A549 (cell line): ENCODE measurements at regions not wholly inside any gene's neighbourhood (a gene's known extent, or its start where the extent isn't known, plus 50 kb on each side); places are given as distances from the start of the nearest gene placed in this dataset.

Experiments
- ATAC-seq, 2 experiments: fragments of 200-7000 bp in 1 of 2; fragments of >200 bp in 1 of 2; cut with Nextera tagmentation in 1 of 2; cut with Tn5 transposase in 1 of 2; 3 replicates each; pipeline versions ENCODE4 v1.8.0 to v1.9.1; 2018 to 2020; ENCODE audit warnings: mild to moderate bottlenecking in 1 of 2, moderate library complexity in 1 of 2
- CTCF ChIA-PET: fragments of 300-600 bp; sonication (Branson Sonifier 250); formaldehyde crosslinking; extraction: SDS; loops from one replicate; lab custom pipeline; 2021; ENCODE audit warnings: antibody characterized with exemption, inconsistent platforms; lab: Yijun Ruan, JAX
- POLR2A ChIA-PET: fragments of 350-600 bp; formaldehyde crosslinking; extraction: SDS; loops from one replicate; lab custom pipeline; 2021; ENCODE audit warnings: antibody characterized with exemption, inconsistent platforms; lab: Yijun Ruan, JAX
- DNase-seq, 2 experiments: peaks; one replicate each; pipeline versions ENCODE4 v3.0.0 to v3.0.0-alpha.2; 2011 to 2016; ENCODE audit warnings: low read depth in 1 of 2, low spot score in 1 of 2
- FAIRE-seq: peaks from 2 replicates; lab custom pipeline; 2011; peaks lifted over from hg19 to GRCh38; lab: Jason Lieb, UNC
- H3K27ac ChIP-seq, 2 experiments: fragments of >200 bp; sonication (Bioruptor Twin); formaldehyde crosslinking; 3 replicates each; pipeline ENCODE4 v1.5.1; 2016 to 2017
- H3K4me1 ChIP-seq: fragments of >200 bp; sonication (Bioruptor Twin); formaldehyde crosslinking; 3 replicates; pipeline ENCODE4 v1.6.1; 2016
- H3K4me2 ChIP-seq: fragments of >200 bp; sonication (Bioruptor Twin); formaldehyde crosslinking; 3 replicates; pipeline ENCODE4 v1.6.1; 2016
- H3K4me3 ChIP-seq: fragments of >200 bp; sonication (Bioruptor Twin); formaldehyde crosslinking; 3 replicates; pipeline ENCODE4 v1.5.1; 2016
- H3K9me3 ChIP-seq: fragments of >200 bp; sonication (Bioruptor Twin); formaldehyde crosslinking; 3 replicates; pipeline ENCODE4 v1.6.1; 2016
- BHLHE40 ChIP-seq: IDR thresholded peaks from 2 replicates; pipeline ENCODE4 v1.6.1; 2012; ENCODE audit warnings: low read depth, low read length, inconsistent platforms
- CBX2 ChIP-seq: fragments of 200-600 bp; sonication (generic); IDR thresholded peaks from 2 replicates; pipeline ENCODE4 v1.6.1; 2016; ENCODE audit warnings: low read depth, mild to moderate bottlenecking, borderline replicate concordance
- EHF ChIP-seq: fragments of 250-450 bp; sonication (Bioruptor Pico); IDR thresholded peaks from 2 replicates; pipeline ENCODE4 v1.5.0; 2020; ENCODE audit warnings: mild to moderate bottlenecking
- EHMT2 ChIP-seq: fragments of 200-600 bp; sonication (generic); IDR thresholded peaks from 2 replicates; pipeline ENCODE4 v1.6.1; 2016; ENCODE audit warnings: antibody characterized with exemption, low read depth, mild to moderate bottlenecking, moderate library complexity
- ESRRA ChIP-seq: fragments of 150-350 bp; IDR thresholded peaks from 2 replicates; pipeline ENCODE4 v1.6.1; 2014; ENCODE audit warnings: mild to moderate bottlenecking, low read length, borderline replicate concordance
- FOSB ChIP-seq: fragments of 250-450 bp; sonication (Bioruptor Pico); IDR thresholded peaks from 2 replicates; pipeline ENCODE4 v1.5.0; 2020; ENCODE audit warnings: mild to moderate bottlenecking, moderate library complexity
- FOSL2 ChIP-seq, 2 experiments: fragments of 450-650 bp in 1 of 2; fragments of >200 bp in 1 of 2; sonication (Bioruptor Twin) in 1 of 2; formaldehyde crosslinking; IDR thresholded peaks; 2 replicates each; pipeline versions ENCODE4 v1.5.0 to v1.6.1; 2016 to 2020; ENCODE audit warnings: mild to moderate bottlenecking in 1 of 2, moderate library complexity in 1 of 2
- FOXS1 ChIP-seq: fragments of 250-450 bp; sonication (Bioruptor Pico); IDR thresholded peaks from 2 replicates; pipeline ENCODE4 v1.5.0; 2020; ENCODE audit warnings: mild to moderate bottlenecking, moderate library complexity
- HDAC2 ChIP-seq: fragments of 200-600 bp; sonication (generic); IDR thresholded peaks from 2 replicates; pipeline ENCODE4 v1.6.1; 2016
- HOXB13 ChIP-seq: fragments of 250-450 bp; sonication (Bioruptor Pico); IDR thresholded peaks from 2 replicates; pipeline ENCODE4 v1.5.0; 2020; ENCODE audit warnings: low read depth, mild to moderate bottlenecking, moderate library complexity
- JUN ChIP-seq, 2 experiments: fragments of >200 bp; sonication (Bioruptor Twin); formaldehyde crosslinking; IDR thresholded peaks; 2 replicates in 1 of 2; 3 replicates in 1 of 2; pipeline ENCODE4 v1.6.1; 2016 to 2017
- KDM1A ChIP-seq: fragments of 200-600 bp; sonication (generic); IDR thresholded peaks from 2 replicates; pipeline ENCODE4 v1.6.1; 2016; ENCODE audit warnings: low read depth, mild to moderate bottlenecking
- KDM5A ChIP-seq: fragments of 200-600 bp; sonication (generic); IDR thresholded peaks from 2 replicates; pipeline ENCODE4 v1.6.1; 2016; ENCODE audit warnings: antibody characterized with exemption, mild to moderate bottlenecking
- POLR2A ChIP-seq: IDR thresholded peaks from 2 replicates; pipeline ENCODE4 v1.6.1; 2012; ENCODE audit warnings: mild to moderate bottlenecking, low read length
- RARB ChIP-seq: fragments of 250-450 bp; sonication (Bioruptor Pico); IDR thresholded peaks from 2 replicates; pipeline ENCODE4 v1.8.0; 2021; ENCODE audit warnings: mild to moderate bottlenecking, moderate library complexity
- RFX5 ChIP-seq: fragments of 450-650 bp; IDR thresholded peaks from 2 replicates; pipeline ENCODE4 v1.7.1; 2014; ENCODE audit warnings: antibody characterized with exemption, mild to moderate bottlenecking, moderate library complexity
- ZC3H11A ChIP-seq: fragments of 450-650 bp; IDR thresholded peaks from 2 replicates; pipeline ENCODE4 v1.6.1; 2014; ENCODE audit warnings: antibody characterized with exemption, mild to moderate bottlenecking
- ZFP36 ChIP-seq: fragments of 450-650 bp; IDR thresholded peaks from 2 replicates; pipeline ENCODE4 v1.6.1; 2014; ENCODE audit warnings: borderline replicate concordance; ENCODE audit not compliant: partially characterized antibody
- ZSCAN20 ChIP-seq: fragments of 250-450 bp; sonication (Bioruptor Pico); IDR thresholded peaks from 2 replicates; pipeline ENCODE4 v1.8.0; 2022; ENCODE audit warnings: mild to moderate bottlenecking, moderate library complexity
- WGBS: methylation state at CpG from one replicate; pipeline ENCODE4 v1.1.6; 2017; ENCODE audit errors: missing lambda C conversion rate; 5-methylcytosine and 5-hydroxymethylcytosine counted together
- TF ChIP-seq, protein P1 (sequence below): fragments of >200 bp; sonication (Bioruptor Twin); formaldehyde crosslinking; IDR thresholded peaks from 2 replicates; pipeline ENCODE4 v1.6.1; 2016
- TF ChIP-seq, protein P2 (sequence below): fragments of >200 bp; sonication (Bioruptor Twin); formaldehyde crosslinking; IDR thresholded peaks from 3 replicates; pipeline ENCODE4 v1.6.1; 2016
- TF ChIP-seq, protein P3 (sequence below): fragments of 150-350 bp; IDR thresholded peaks from 2 replicates; pipeline ENCODE4 v1.6.1; 2014; ENCODE audit warnings: low read depth, mild to moderate bottlenecking, low read length
- TF ChIP-seq, protein P4 (sequence below): IDR thresholded peaks from 2 replicates; pipeline ENCODE4 v1.6.1; 2012; ENCODE audit warnings: low read depth, borderline replicate concordance
- TF ChIP-seq, protein P5 (sequence below): fragments of 200-600 bp; sonication (generic); IDR thresholded peaks from 2 replicates; pipeline ENCODE4 v1.6.1; 2016; ENCODE audit warnings: antibody characterized with exemption, mild to moderate bottlenecking, moderate library complexity

DNA sequence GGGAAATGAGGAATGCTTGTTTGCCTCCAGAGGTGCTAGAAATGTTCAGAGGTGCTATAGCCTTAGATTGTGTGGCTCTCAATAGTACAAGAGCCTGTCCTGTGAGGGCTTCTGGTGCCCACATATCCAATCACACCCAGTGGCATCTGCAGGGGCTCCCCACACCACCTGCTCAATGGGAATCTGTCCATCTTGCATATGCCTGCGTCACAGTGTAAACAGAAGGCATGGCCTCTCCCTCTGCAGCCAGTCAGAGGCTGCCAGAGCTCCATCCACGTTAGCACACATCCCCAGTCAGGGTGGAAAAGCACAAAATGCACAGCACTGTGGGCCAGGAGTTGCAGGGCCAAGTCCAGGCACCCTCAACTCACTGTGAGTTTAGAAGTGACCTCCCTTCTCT lies 113.6 kb upstream of the GRIK3 start:
- CTCF ChIA-PET, result no interaction called here
- no peak for ATAC-seq
- WGBS, result 0% methylated on average over 1 of the region's 2 CpGs

DNA sequence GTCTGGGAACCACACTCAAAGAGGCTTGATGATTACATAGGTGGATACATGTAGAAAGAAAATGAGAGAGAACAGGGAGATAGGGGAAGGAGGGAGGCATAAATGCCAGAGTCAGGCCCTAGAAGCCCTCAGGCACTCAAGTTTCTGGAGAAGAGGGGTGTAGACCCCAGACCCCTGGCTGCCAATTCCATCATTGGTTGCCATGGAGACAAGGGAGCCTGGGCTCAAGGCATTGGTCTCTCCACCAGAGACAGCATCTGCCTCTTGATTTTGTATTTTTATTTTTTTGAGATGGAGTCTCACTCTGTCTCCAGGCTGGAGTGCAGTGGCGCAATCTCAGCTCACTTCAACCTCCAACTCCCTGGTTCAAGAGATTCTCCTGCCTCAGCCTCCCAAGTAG lies 114.3 kb upstream of the GRIK3 start:
- no peak for ATAC-seq
- no peaks in the 10 kb centered on the region for H3K9me3 ChIP-seq
- no peak for TF ChIP-seq EHMT2
- TF ChIP-seq, protein P1, sequence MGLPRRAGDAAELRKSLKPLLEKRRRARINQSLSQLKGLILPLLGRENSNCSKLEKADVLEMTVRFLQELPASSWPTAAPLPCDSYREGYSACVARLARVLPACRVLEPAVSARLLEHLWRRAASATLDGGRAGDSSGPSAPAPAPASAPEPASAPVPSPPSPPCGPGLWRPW, result no peak
- no peak for TF ChIP-seq KDM1A
- no peak for TF ChIP-seq CBX2
- TF ChIP-seq JUN (IDR thresholded peaks at IDR 0.05), result no peak
- TF ChIP-seq FOXS1 (CRISPR knock-in tag), result no peak
- no peak for TF ChIP-seq RARB
- TF ChIP-seq POLR2A, result no peak
- TF ChIP-seq ZFP36, result no peak
- no peak for TF ChIP-seq FOSL2 (IDR thresholded peaks at IDR 0.05)
- TF ChIP-seq FOSL2 (CRISPR knock-in tag; IDR thresholded peaks at IDR 0.05), result no peak
- TF ChIP-seq ZC3H11A, result no peak
- no peak for TF ChIP-seq HDAC2
- TF ChIP-seq ESRRA, result no peak
- TF ChIP-seq KDM5A, result no peak
- TF ChIP-seq, protein P2, sequence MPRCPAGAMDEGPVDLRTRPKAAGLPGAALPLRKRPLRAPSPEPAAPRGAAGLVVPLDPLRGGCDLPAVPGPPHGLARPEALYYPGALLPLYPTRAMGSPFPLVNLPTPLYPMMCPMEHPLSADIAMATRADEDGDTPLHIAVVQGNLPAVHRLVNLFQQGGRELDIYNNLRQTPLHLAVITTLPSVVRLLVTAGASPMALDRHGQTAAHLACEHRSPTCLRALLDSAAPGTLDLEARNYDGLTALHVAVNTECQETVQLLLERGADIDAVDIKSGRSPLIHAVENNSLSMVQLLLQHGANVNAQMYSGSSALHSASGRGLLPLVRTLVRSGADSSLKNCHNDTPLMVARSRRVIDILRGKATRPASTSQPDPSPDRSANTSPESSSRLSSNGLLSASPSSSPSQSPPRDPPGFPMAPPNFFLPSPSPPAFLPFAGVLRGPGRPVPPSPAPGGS, result no peak
- TF ChIP-seq EHF (CRISPR knock-in tag), result no peak
- TF ChIP-seq FOSB (CRISPR knock-in tag), result no peak
- H3K4me2 ChIP-seq, result no peak overlapping the region
- 60% methylated on average over 1 of the region's 1 CpG for WGBS
- POLR2A ChIA-PET, result no interaction called here
- H3K27ac ChIP-seq, result no peak overlapping the region
- H3K4me3 ChIP-seq, result no peak overlapping the region
- no peak for DNase-seq
- CTCF ChIA-PET, result no interaction called here
- FAIRE-seq, result no peak
- H3K4me1 ChIP-seq, result no peaks in the 10 kb centered on the region

More for the DNA sequence above, 113.6 kb upstream of the GRIK3 start:
- no peak overlapping the region for H3K4me2 ChIP-seq
- DNase-seq (no peak), FAIRE-seq (no peak)
- H3K9me3 ChIP-seq, result no peaks in the 10 kb centered on the region
- POLR2A ChIA-PET, result no interaction called here
- H3K27ac ChIP-seq, result no peak overlapping the region
- no peak overlapping the region for H3K4me3 ChIP-seq
- TF ChIP-seq, protein P2, result no peak
- no peak for TF ChIP-seq RFX5
- H3K4me1 ChIP-seq, result no peaks in the 10 kb centered on the region

DNA sequence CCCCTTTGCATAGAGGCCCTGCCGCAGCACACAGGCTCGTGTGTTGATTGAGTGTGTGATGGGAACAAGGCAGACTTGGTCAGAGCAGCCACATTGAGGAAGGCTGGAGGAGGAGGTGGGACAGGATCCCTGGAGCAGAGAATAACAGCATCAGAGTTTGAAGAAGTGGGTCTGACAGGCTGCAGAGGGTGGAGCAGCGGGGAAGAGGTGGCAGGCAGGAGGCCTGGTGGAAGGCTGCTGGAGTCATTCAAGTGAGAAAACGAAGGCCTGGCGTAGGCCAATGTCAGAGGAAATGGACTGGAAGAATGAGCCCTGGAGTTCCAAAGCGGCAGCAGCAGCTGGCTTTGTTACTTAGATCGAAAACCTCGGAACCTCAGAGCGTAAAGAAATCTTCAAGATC lies 115.0 kb upstream of the GRIK3 start:
- Histone ChIP-seq H3K4me3 (no peak overlapping the region), H3K9me3 (no peaks in the 10 kb centered on the region), H3K4me2 (no peak overlapping the region), H3K4me1 (no peaks in the 10 kb centered on the region), H3K27ac (no peak overlapping the region)
- ChIA-PET POLR2A (no interaction called here), CTCF (interaction anchor here (0.6 kb wide), 1 partner anchor 429 kb away, joined by 4 read pairs; no protein-coding TSS in a partner anchor)
- ATAC-seq, result no peak
- TF ChIP-seq HDAC2 (no peak), HOXB13 (CRISPR knock-in tag) (no peak)
- TF ChIP-seq, protein P1, result no peak
- DNase-seq, result no peak
- FAIRE-seq, result no peak
- WGBS, result 26% methylated on average over 7 of the region's 9 CpGs

DNA sequence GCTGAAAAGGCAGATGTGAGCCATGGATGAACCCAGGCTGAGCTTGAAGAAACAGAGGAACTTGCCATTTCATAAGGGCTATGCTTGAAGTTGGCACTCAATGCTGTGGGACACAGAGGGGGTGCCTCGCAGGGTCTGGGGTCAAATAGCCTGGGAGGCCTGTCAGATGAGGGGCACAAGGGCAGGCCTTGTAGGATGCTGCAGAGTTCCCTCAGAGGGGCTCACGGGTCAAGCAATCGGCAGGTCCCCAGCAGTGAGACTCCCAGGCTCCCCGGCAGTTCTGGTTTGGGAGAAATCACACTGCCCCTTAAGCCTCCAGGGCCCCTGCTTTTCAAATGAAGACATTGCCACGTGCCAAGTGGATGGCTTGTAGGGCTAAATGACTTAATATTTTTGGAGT lies 116.7 kb upstream of the GRIK3 start:
- no peak for ATAC-seq
- Histone ChIP-seq H3K9me3 (no peaks in the 10 kb centered on the region), H3K4me1 (no peaks in the 10 kb centered on the region), H3K4me3 (no peak overlapping the region), H3K27ac (no peak overlapping the region), H3K4me2 (no peak overlapping the region)
- 0% methylated on average over 4 of the region's 5 CpGs for WGBS
- no peak for DNase-seq
- ChIA-PET POLR2A (no interaction called here), CTCF (no interaction called here)
- no peak for FAIRE-seq
- TF ChIP-seq FOSL2 (IDR thresholded peaks at IDR 0.05), result no peak
- TF ChIP-seq FOSL2 (CRISPR knock-in tag; IDR thresholded peaks at IDR 0.05), result no peak
- no peak for TF ChIP-seq ZSCAN20 (CRISPR knock-in tag)
- TF ChIP-seq, protein P3, sequence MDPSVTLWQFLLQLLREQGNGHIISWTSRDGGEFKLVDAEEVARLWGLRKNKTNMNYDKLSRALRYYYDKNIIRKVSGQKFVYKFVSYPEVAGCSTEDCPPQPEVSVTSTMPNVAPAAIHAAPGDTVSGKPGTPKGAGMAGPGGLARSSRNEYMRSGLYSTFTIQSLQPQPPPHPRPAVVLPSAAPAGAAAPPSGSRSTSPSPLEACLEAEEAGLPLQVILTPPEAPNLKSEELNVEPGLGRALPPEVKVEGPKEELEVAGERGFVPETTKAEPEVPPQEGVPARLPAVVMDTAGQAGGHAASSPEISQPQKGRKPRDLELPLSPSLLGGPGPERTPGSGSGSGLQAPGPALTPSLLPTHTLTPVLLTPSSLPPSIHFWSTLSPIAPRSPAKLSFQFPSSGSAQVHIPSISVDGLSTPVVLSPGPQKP, result no peak
- no peak for TF ChIP-seq BHLHE40
- TF ChIP-seq, protein P4, sequence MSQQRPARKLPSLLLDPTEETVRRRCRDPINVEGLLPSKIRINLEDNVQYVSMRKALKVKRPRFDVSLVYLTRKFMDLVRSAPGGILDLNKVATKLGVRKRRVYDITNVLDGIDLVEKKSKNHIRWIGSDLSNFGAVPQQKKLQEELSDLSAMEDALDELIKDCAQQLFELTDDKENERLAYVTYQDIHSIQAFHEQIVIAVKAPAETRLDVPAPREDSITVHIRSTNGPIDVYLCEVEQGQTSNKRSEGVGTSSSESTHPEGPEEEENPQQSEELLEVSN, result no peak
- TF ChIP-seq, protein P5, sequence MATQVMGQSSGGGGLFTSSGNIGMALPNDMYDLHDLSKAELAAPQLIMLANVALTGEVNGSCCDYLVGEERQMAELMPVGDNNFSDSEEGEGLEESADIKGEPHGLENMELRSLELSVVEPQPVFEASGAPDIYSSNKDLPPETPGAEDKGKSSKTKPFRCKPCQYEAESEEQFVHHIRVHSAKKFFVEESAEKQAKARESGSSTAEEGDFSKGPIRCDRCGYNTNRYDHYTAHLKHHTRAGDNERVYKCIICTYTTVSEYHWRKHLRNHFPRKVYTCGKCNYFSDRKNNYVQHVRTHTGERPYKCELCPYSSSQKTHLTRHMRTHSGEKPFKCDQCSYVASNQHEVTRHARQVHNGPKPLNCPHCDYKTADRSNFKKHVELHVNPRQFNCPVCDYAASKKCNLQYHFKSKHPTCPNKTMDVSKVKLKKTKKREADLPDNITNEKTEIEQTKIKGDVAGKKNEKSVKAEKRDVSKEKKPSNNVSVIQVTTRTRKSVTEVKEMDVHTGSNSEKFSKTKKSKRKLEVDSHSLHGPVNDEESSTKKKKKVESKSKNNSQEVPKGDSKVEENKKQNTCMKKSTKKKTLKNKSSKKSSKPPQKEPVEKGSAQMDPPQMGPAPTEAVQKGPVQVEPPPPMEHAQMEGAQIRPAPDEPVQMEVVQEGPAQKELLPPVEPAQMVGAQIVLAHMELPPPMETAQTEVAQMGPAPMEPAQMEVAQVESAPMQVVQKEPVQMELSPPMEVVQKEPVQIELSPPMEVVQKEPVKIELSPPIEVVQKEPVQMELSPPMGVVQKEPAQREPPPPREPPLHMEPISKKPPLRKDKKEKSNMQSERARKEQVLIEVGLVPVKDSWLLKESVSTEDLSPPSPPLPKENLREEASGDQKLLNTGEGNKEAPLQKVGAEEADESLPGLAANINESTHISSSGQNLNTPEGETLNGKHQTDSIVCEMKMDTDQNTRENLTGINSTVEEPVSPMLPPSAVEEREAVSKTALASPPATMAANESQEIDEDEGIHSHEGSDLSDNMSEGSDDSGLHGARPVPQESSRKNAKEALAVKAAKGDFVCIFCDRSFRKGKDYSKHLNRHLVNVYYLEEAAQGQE, result no peak
- no peak for TF ChIP-seq FOSB (CRISPR knock-in tag)
